ENCODE measurements at regions not wholly inside any gene's neighbourhood (a gene's known extent, or its start where the extent isn't known, plus 50 kb on each side); places are given as distances from the start of the nearest gene placed in this dataset.

- no peak for TF ChIP-seq CTCF (conservative IDR thresholded peaks at IDR 0.05; ENCODE audit: low read length)
- TF ChIP-seq EZH2phosphoT487 (IDR thresholded peaks at IDR 0.05; ENCODE audit: borderline replicate concordance): no peak
These were observed 394.5 kb downstream of the SEMA3D start for GRCh38 chr7:84792231-84792893.

Measured in Loucy (cell line).